Fibroblast of mammary gland (primary cell): ENCODE measurements at regions not wholly inside any gene's neighbourhood (a gene's known extent, or its start where the extent isn't known, plus 50 kb on each side); places are given as distances from the start of the nearest gene placed in this dataset.

ENCODE experiments used
- DNase-seq: peaks from one replicate; pipeline ENCODE4 v3.0.0-alpha.2; 2010; ENCODE audit warnings: low read depth
- H3K4me3 ChIP-seq: 2 replicates; pipeline ENCODE4 v1.5.1; 2011; ENCODE audit warnings: low read depth, mild to moderate bottlenecking, low read length, moderate library complexity; ENCODE audit not compliant: control insufficient read depth
- TF ChIP-seq, protein P1 (sequence below): conservative IDR thresholded peaks from 2 replicates; pipeline ENCODE4 v1.5.1; 2011; ENCODE audit warnings: low read depth, low read length, inconsistent platforms; ENCODE audit not compliant: control insufficient read depth, insufficient read depth

DNA sequence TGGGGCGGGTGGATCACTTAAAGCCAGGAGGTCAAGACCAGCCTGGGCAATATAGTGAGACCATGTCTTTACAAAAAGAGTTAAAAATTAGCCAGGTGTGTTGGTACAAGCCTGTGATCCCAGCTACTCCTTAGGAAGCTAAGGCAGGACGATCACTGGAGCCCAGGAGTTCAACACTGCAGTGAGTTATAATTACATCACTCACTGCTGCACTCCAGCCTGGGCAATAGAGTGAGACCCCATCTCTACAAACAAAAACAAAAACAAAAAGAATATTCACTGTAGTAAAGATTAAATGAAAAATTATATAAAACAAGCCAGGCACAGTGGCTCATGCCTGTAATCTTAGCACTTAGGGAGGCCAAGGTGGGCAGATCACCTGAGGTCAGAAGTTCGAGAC lies 1047.6 kb upstream of the AUTS2 start:
- TF ChIP-seq, protein P1, sequence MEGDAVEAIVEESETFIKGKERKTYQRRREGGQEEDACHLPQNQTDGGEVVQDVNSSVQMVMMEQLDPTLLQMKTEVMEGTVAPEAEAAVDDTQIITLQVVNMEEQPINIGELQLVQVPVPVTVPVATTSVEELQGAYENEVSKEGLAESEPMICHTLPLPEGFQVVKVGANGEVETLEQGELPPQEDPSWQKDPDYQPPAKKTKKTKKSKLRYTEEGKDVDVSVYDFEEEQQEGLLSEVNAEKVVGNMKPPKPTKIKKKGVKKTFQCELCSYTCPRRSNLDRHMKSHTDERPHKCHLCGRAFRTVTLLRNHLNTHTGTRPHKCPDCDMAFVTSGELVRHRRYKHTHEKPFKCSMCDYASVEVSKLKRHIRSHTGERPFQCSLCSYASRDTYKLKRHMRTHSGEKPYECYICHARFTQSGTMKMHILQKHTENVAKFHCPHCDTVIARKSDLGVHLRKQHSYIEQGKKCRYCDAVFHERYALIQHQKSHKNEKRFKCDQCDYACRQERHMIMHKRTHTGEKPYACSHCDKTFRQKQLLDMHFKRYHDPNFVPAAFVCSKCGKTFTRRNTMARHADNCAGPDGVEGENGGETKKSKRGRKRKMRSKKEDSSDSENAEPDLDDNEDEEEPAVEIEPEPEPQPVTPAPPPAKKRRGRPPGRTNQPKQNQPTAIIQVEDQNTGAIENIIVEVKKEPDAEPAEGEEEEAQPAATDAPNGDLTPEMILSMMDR: no peak
- DNase-seq: no peak
- H3K4me3 ChIP-seq: no peak overlapping the region

DNA sequence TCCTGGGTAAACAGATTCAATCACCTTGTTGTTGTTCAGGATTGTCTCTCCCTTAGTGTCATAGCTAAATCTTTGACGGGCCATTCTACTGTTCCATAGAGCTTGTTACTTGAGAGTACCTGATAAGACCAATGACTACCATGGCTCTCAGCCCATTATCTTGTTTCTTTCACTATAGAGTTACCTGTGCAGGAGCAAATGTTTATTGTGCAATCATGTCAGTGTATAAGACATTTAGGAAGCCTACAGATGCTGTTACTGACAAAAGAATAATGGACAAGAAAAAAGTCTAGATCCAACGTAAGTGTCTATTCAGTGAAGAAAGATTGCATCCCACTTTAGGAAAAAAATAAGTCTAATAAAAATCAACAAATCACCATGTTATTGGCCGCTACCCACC lies 1041.7 kb upstream of the AUTS2 start:
- no peak for DNase-seq
- TF ChIP-seq, protein P1: no peak
- no peak overlapping the region for H3K4me3 ChIP-seq

DNA sequence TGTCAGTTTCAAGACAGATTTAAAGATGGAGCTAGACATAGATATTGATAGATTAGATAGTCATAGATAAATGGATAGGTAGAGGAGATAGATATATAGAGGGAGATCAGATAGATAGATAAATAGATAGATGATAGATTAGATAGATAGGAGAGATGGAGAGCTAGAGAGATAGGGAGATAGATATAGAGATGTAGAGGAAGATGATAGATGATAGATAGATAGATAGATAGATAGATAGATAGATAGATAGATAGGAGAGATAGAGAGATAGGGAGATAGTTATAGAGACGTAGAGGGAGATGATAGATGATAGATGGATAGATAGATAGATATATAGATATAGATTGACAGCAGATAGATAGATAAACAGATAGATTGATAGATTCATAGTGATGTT lies 1038.8 kb upstream of the AUTS2 start:
- TF ChIP-seq, protein P1: no peak
- no peak overlapping the region for H3K4me3 ChIP-seq
- DNase-seq: no peak

DNA sequence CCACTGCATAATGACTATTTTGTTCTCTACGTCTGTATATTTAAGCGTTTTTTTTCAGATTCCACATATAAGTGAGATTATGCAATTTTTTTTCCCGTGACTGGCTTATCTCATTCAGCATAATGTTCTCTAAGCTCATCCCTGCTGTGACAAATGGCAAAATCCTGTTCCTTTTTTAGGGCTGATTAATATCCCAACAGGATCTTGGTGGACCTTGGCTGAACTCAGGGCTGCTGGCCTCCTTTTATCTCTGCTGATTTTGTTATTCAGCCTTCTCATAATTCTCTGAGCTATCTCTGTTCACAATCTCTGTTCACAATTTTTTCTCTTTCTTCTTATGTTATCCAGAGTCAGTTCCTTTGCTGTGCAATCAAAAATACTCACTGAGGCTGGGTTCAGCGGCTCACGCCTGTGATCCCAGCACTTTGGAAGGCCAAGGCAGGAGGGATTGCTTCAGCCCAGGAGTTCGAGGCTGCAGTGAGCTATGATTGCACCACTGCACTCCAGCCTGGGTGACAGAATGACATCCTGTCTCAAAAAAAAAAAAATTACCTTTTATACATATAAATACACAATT lies 1035.9 kb upstream of the AUTS2 start:
- TF ChIP-seq, protein P1: no peak
- no peak for DNase-seq
- no peak overlapping the region for H3K4me3 ChIP-seq

DNA sequence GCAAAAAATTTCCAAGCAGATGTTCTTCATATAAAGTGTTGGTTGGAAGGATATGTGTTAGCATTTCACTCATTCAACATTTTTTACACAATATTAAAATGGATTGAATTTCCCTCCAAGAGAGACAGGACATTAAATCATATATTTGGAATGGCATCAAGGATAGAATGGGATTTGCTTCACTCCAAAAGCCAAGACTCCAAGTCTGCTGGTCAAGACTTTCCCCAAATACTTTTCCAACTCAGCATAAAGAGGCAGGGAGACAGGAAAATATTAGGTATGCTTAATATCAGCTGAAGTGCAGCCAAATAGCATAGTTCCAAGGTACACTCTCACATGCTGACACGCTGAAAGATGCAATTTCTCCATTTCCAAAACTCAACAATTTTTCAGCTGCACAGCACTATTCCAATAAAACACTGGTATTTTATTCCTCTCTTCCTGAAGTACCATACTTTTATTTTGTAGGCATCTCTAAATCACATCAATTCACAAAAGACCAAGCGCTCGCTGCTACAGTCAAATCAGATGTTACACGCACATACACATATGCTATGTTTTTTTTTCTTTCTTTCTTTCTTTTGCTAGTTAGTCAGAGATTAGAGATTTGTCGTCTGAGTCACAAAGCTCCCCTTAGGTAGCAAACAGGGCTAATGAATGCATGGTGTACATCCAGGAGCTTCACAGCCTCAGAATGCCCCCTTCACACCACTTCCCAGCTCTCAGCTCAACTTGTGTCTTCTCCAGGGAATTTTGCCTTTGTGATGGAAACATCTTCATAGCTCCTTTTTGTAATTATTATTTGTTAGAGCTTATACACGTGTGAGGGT lies 1033.8 kb upstream of the AUTS2 start:
- TF ChIP-seq, protein P1: no peak
- no peak for DNase-seq
- H3K4me3 ChIP-seq: no peak overlapping the region

DNA sequence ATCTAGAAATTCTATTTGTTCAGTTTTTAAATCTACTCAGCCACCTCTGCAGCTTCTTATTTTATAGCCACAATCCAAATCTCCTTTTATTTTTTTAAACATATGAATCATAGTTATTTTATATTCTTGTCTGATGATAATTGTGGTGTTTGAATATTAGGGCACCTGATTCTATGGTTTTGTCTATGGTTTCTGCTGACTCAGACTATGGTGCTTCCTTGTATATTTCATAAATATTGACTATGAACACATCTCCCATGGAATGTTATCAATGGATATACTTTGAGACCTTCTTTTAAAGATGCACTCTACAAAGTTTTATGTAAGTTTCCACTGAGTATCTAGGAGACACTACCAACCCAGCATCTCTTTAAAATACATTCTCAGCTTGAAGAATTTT lies 1027.0 kb upstream of the AUTS2 start:
- no peak overlapping the region for H3K4me3 ChIP-seq
- no peak for DNase-seq
- TF ChIP-seq, protein P1: no peak
